RPMI7951 (cell line): ENCODE measurements at regions not wholly inside any gene's neighbourhood (a gene's known extent, or its start where the extent isn't known, plus 50 kb on each side); places are given as distances from the start of the nearest gene placed in this dataset.

Experiments
- DNase-seq: peaks from one replicate; pipeline ENCODE4 v3.0.0-alpha.2; 2012; ENCODE audit warnings: low read depth

DNA sequence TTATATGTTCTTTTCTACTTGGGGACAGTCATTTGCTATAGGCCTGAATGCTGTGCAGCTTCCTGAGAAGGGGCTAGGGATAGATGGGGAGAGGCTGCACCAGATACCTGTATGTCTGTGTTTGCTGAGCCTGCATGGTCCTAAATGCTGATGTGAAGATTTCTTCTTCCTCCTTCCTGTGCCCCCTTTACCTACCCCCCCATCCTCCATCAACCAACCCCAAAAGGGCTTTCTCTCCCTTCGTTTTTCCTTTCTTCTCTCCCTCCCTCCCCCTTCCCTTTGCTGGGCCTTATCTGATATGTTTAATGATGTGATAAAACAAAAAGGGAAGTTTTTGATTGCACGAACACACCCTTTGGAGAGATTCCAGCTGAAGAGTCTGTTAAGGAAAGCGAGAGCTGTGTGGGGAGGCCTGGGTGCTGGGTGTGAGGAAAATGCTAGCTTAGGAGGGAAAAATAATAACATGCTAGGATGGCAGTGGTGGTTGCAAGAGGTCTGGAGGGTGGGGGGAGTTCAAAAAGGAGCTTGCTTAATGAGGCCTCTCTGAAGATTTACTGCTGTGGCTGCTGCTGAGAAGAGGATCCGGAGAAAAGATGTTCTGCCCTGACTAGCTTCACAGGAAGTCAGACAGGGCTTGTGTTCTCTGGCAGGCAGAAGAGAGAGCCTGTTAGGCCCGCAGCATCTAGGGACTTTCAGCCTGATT lies 101.8 kb downstream of the SAMD9 start:
- peak; percentile 11 for DNase-seq

DNA sequence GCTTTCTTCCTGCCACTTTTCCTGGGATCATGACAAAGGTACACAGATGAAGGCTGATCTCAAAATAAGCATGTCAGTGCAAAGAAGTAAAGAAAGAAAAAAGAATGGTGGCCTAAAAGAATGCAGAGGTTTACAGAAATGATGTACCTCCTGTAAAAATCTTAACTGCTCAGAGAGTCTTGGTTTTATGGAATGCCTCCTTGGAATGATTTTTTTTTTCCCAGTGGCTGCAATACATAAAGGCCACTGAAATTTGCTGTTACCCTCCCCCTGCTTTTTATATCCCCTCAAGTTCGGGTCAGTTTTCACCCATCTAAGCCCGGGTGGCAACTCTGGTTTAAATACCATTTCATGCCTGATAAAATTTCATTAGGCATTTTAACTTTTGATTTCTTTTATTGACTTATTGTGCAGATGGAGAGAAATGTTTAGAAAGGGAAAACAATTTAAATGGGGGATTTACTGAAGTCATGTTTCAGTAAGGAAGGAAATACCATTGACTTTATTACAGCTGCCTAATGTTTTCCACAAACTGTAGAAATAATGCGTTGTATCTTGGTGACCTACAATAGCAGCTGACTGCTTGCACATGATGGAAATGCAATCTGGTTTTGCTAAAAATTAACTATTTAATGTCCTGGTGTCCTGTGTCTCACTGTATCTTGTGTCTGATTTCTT lies 102.5 kb downstream of the SAMD9 start:
- no peak for DNase-seq

DNA sequence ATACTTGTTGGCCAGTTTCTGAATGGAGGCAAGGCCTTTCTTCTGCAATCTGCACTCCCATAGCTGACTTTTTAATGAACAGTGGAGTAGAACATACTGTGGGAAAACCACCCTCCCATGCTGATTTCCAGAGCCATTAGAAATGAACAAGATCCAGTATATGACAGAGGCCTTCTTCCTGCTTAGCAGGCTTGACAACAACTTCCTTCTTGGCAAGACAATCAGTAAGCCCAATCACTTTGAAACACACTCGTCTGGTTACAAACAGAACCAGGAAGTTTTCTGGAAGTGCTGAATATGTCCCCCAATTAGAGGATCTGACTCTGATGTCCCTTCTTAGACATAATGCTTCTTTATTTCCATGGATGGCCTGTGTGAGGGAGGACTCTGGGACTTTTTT lies 103.4 kb downstream of the SAMD9 start:
- no peak for DNase-seq

DNA sequence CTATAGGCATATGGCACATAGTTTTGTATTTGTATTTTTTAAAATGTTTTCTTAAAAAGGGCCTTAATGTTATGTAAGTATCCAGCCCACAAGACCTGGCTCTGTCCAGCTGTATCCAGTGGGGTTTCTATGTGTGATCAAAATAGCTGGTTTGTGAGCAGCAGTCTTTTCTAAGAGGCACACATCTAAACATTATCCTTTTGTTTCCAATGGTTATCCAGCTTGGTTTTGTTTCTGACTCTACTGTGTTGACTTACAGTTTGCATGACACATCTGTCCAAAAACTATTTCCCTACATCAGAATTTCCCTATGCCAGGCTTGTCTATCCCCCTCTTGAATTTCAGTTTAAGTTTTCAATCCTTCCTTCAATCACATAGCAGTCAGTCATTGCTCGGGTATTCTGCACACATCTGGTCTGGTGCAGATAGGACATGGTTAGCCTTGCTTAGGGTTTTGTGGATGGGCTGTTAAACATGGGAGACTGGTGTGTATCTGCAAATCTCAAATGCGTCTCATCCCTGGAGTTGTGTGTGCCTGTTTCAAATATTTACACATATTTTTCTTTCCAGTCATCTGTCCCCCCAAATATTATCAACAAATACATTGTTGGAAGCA lies 104.2 kb downstream of the SAMD9 start:
- DNase-seq = no peak

DNA sequence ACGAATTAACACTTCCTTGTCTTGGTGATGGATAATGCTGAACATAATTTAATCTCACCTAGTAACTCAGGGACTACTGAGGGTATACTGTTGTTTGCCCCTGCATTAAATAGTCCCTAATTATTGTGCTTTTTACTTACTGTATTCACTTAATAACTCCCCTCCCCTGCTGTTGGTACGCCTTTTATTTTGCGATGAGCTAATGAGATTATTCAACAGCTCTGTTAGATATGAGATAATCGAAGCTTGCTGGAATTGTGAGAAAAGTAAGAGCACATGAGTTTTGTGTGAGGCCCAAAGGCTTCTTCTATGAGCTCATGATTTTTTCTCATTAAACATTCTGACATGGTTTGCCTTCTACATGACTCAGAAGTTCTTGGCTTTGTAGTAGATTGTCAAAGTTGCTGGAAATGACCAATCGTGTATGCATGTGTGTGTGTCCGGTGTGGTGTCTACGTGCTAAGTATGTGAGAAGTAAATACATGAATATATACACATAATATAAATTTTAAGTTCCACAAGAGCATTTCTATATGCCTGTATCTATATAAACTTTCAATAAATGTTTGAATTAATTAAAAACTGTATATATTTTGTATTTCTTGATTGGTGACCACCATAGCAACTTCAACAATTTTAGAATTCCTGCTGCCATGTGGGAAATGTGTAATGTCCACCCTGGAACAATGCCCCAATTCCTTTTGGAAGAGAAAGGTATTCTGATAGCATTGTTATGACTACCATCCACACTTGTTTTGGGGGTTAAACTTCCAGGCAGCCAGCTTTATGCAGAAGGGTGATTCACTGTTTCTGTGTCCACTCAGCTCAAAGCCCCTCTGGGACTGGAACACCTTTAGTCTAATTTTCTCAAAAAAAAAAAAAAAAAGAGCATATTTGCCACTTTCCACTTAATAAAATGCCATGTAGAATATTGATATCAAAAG lies 106.2 kb downstream of the SAMD9 start:
- peak; percentile 84 for DNase-seq

DNA sequence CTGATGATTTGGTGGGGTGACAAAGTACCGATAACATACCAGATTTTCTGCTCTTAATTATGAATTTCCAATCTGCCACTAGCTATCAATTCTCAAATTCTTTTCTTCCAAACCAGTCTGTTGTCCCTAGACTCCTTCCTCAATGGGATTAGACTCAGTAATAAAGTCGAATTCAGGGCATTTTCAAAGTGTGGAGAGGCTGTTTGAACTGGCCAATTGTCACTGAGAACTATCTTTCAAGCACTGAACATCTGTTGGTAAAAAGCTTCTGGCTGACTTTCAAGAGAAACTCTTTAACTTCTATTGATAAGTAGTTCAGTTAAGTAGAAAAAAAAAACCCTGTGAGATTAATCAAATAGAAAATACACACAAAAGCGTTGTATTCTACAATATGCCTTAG lies 108.9 kb downstream of the SAMD9 start:
- no peak for DNase-seq

DNA sequence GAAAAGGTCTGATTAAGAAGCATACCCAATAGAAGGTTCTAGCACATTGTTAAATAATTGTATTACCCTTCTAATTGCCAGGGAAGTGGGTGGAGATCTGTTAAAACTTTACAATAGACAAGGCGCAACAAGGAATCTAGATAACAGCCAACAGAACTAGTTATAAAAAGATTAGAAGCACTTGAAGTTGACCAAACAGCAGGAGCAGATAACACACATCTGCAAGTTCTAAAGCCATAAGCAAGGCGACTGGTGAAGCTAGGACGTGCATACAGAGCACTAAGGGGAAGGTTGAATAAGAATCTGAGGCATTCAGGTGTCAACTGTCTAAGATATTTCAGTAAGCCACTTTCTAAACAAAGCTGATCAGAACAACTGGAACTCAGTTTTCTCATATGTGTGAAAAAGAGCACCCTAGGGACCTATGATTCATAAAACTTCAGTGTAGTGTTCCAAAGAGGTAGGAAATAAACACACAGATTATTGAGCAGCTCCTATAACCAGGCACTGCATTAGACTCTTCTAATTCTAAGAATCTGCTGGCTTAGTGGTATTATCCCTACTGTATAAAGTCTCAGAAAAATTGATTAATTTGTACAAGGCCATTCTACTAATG lies 111.2 kb downstream of the SAMD9 start:
- no peak for DNase-seq

DNA sequence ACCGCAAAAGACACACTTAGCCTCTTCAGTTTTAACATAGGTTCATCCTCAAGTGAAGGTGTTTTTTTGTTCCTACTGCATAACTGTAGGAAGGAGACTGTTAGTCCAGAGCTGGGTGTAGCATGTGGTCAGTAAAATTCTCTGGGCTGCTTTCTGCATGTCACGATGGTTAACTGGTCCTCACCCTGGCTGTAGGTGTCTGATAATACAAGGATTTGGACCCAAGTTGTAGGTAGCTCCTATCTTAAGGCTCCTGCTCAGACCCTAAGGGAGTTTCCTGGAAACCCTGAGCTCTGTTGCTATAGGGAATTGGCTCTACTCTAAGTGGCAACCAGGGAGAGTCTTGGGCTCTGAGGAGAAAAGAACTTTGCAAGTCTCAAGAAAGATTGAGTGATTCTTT lies 112.9 kb downstream of the SAMD9 start:
- no peak for DNase-seq

DNA sequence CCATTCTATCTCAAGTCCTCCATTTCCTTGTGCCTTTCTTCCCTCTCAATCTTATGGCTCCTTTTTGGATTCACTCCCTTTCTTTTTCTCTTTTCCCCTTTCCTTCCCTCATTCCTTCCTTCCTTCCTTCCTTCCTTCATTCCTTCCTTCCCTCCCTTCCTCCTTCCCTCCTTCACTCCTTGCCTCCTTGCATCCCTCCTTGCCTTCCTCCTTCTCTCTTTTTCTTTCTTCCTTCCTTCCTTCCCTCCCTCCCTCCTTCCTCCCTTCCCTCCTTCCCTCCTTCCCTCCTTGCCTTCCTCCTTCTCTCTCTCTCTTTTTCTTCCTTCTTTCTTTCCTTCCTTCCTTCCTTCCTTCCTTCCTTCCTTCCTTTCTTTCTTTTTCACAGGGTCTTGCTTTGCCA lies 120.1 kb downstream of the SAMD9 start:
- DNase-seq = no peak

DNA sequence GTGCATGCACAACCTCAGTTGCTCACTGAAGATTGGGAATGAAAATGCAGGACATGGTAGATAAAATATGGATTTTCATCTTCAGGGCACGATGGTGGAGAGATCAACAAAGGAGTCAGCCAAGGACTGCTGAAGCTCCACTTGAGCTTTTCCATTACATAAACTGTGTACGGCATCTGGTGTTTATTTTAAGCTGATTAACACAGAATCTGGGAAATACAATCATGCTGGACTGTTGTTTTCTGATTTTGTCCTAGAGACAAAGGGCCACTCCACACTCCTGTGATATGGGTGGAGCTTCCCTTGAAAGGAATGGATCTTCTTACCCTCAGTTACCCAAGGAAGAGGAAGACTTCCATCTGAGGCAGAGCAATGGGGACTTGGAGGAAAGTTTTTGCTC lies 120.6 kb downstream of the SAMD9 start:
- no peak for DNase-seq

DNA sequence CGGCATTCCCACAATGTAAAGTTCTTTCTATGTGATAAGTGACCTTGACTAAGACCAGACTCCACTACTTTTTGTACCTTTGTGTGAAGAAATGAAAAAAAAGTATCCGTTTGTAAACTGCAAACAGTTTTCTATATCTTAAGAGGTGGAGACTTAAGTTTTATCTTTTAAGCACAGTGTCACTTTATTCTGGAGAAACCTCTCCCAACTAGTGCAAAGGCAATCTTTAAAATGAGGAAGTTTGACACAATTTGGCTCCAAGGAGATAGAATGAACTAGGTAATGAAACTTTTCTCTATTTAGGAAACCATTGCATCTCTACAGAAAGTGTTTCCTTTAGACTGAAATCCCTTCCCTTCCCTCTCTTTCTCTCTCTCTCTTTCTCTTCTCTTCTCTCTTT lies 122.9 kb downstream of the SAMD9 start:
- DNase-seq = no peak

DNA sequence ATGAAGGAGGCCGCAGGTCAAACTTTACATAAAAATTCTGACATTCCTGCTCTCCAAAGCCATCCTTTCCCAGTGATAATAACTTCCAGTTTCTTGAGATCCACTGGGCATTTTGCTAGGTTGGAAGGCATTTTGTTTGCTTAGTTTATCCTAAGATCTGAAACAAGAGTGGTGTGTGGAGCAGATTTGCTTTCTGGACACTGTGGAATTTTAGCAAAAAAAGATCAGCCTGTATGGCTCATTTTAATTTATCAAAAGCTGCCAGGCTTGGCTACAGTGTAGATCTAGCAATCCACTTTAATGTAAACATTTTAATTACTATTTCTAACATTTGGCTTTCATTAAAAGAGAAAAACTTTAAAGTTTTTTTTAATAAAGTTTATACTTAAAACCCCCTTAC lies 124.8 kb downstream of the SAMD9 start:
- no peak for DNase-seq

DNA sequence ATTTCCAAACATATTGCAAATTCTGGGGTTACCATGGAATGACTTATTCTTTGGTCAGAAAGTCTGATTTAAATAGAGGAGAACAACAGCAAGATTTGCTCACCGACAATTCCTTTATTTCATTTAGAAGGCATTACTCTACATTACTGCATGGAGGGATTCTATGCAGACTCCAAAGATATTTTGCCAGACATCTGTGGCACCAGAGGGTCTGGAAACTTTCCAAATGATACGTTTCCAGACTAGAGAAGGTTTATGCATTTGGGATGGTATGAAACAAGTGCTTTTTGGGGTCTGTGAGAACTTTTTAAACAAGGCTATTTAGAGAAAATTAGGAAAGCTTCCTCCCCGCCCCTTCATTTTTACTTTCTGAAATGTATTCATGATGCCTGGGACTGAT lies 125.3 kb downstream of the SAMD9 start:
- DNase-seq = no peak

DNA sequence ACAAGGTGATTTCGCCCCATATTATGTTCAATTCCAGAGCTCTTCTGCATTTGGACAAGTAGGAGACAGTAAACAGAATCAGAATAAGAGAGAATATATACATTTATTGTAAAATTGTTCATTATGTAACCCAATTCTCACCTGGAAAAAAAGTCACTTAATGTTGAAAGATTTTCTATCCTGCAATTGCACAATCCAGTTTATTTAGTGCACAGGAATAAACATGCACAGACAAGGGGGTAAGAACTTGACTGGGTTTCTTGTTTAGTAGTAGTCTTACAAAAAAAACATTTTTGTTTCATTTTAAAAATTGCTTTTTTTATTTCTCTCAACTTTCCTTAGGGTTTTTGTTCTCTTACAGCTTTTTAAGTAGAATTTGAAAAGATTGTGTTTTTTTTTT lies 126.6 kb downstream of the SAMD9 start:
- DNase-seq = no peak

DNA sequence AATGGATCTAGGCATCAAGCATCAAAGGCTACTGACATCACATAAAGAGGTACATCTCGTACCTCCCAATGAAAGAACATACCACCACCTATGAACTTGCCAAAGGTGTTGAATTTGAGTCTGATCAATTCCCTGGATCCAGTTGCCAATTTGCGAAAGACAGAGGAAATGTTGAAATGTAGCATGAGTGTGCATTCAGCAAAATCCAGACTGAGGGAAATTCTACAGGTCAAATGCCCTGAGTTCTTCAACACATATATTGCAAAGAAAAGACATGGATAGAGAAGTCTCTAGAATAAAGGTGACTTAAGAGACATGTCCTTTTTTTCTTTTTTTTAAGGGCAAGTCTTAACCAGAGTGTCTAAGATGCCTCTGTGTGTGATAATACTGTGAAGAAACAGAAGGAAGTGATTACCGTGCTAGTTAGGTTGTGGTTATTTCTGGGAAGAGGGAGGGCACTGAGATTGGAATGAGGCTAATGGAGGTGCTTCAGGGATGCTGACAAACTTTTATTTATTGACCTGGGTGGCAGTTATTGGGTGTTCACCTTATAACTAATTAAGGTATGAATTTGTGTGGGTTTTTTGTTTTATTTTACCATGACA lies 128.7 kb downstream of the SAMD9 start:
- peak; percentile 14 for DNase-seq

DNA sequence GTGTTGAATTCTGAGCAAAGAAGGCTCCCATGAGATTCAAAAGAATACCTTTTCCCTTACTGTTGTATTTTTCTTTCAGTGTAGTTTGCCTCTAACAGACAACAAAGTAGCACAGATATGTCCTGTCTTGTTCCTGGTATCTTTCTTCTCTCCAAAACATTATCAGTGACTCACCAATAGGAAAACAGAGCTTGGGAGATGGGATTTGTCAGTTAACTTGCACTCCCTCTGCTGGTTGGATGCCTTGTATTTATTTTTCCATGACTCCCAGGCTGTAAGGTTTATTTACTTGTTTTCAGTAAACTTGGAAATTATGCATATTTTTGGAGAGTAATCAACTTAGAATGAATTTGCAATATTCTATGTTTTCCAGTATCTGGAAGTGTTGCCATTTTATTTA lies 129.7 kb downstream of the SAMD9 start:
- DNase-seq = peak; percentile 74

DNA sequence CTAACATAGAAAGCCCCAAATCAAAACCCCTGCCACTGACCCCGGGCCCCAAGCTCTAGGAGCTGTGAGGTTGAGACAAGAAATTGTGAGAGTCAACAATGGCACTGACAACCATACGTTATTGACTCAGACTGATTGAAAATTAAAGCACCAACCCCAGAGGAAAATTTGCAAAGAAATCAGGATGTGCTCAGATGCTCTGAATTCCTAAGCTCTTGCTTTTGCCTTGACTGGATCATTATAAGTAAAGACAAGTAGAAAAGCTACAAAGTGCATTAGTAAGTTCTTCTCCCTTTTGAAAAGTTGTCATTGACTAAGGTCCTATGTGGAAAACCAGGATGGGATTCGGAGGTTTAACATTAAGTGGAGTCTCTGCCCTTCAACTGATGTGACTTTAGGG lies 130.2 kb downstream of the SAMD9 start:
- no peak for DNase-seq

DNA sequence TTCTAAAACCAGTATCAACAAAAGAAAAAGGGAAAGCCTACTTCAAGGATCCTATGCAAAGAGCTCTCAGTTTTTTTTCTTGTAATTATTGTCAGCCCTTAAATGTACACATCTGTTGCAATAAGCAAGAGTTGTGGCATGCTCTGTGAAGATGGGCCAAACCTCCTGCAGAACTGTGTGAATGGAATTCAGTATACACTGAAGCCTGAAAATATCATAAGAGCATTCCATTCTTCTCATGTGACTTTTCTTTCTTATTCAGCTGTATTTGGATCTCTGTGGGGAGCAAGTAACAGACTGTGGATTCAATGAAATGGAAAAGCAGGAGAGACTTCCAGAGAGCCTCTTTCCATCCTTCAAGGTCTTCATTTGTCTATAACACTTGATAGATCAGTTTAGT lies 130.7 kb downstream of the SAMD9 start:
- DNase-seq = no peak

DNA sequence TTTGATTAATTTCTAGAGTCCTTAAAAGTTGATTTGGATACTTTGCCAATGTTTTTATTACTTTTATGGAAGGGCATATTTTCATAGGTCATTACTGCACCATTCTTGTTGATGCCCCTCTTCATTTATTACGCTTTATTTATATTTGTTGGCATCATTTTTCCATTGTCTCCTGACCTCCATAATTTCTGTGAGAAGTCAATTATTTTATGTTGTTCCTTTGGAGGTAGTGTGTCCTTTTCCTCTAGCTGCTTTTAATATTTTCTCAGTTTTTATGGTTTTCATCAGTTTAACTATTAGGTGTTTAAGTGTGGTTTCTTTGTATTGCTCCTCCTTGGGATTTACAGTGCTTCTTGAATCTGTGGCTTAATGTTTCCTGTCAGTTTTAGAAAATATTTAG lies 134.9 kb downstream of the SAMD9 start:
- DNase-seq = no peak

DNA sequence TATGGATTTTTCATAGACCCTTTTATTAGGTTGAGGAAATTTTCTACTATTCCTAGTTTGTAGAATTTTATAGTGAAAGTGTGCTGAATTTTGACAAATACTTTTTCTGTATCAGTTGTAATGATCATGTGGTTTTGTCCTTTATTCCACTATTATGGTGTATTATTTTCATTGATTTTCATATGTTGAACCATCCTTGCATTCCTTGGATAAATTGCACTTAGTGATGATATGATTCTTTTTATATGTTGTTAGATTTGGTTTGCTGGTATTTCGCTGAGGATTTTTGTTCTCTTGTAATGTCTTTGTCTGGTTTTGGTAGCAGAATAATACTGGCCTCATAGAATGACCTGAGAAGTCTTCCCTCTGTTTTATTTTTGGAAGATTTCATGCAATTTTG lies 140.6 kb upstream of the CDK6 start:
- DNase-seq = no peak

DNA sequence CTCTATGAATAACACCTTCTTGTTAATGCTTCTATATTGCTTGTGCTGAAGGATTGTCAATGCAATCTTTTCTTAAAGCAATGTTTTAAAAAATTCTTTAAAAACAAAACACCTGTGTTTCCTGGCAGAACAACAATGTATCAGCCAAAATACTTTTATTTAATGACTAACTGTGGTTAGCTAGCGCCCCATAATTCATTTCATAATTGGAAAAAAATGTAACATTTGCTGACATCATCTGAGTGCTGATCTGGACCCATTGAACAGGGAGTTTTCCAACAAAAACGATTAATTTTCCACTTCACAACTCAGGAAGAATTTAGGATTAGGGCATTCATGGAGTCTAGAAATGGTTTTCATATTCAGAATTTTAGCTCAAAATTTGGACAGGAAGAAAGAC lies 137.6 kb upstream of the CDK6 start:
- DNase-seq = no peak
